ENCODE measurements at regions not wholly inside any gene's neighbourhood (a gene's known extent, or its start where the extent isn't known, plus 50 kb on each side); places are given as distances from the start of the nearest gene placed in this dataset.

GRCh38 chr16:60091529-60091928, 1357.4 kb upstream of the GOT2 start:
- TF ChIP-seq, protein P1, sequence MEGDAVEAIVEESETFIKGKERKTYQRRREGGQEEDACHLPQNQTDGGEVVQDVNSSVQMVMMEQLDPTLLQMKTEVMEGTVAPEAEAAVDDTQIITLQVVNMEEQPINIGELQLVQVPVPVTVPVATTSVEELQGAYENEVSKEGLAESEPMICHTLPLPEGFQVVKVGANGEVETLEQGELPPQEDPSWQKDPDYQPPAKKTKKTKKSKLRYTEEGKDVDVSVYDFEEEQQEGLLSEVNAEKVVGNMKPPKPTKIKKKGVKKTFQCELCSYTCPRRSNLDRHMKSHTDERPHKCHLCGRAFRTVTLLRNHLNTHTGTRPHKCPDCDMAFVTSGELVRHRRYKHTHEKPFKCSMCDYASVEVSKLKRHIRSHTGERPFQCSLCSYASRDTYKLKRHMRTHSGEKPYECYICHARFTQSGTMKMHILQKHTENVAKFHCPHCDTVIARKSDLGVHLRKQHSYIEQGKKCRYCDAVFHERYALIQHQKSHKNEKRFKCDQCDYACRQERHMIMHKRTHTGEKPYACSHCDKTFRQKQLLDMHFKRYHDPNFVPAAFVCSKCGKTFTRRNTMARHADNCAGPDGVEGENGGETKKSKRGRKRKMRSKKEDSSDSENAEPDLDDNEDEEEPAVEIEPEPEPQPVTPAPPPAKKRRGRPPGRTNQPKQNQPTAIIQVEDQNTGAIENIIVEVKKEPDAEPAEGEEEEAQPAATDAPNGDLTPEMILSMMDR (conservative IDR thresholded peaks at IDR 0.05), result no peak
- no peak for TF ChIP-seq EZH2 (IDR thresholded peaks at IDR 0.05; ENCODE audit: low read depth)

Measured in PC-9 (cell line).